ENCODE measurements at regions not wholly inside any gene's neighbourhood (a gene's known extent, or its start where the extent isn't known, plus 50 kb on each side); places are given as distances from the start of the nearest gene placed in this dataset.

DNA sequence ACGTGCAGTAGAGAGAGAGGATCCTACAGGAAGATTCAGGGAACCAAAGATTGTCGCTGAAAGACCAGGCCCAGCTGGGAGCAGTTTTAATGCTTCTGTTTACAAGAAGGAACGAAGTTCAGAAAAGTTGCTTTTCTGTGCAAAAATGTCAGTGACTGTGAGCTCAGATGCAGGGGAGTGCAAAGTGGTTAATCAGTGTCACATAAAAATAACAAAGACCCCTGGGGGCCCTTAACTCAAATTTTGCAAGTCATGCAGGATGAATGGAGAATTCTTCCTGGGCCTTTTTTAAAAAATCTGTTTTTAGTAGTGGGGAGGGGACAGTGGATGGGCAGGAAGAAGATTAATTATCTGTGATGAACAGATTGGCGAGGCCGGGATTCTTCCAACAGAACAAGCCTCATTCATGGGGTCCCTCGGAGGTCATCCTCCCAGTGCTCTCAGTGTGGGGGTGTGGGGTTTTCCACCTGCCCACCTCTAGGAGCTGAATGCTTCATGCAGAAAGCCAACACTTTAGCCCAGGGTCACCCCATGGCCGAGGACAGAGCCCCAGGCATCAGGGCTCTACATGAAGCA is 167.2 kb downstream of the UQCRFS1 start:
- TF ChIP-seq, protein P1, sequence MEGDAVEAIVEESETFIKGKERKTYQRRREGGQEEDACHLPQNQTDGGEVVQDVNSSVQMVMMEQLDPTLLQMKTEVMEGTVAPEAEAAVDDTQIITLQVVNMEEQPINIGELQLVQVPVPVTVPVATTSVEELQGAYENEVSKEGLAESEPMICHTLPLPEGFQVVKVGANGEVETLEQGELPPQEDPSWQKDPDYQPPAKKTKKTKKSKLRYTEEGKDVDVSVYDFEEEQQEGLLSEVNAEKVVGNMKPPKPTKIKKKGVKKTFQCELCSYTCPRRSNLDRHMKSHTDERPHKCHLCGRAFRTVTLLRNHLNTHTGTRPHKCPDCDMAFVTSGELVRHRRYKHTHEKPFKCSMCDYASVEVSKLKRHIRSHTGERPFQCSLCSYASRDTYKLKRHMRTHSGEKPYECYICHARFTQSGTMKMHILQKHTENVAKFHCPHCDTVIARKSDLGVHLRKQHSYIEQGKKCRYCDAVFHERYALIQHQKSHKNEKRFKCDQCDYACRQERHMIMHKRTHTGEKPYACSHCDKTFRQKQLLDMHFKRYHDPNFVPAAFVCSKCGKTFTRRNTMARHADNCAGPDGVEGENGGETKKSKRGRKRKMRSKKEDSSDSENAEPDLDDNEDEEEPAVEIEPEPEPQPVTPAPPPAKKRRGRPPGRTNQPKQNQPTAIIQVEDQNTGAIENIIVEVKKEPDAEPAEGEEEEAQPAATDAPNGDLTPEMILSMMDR (IDR thresholded peaks at IDR 0.05), result no peak
- no peak for TF ChIP-seq POLR2A (IDR thresholded peaks at IDR 0.05)
